Liver (tissue), 8 donors: ENCODE measurements at regions not wholly inside any gene's neighbourhood (a gene's known extent, or its start where the extent isn't known, plus 50 kb on each side); places are given as distances from the start of the nearest gene placed in this dataset.

Experiments used
- DNase-seq: peaks from one replicate; pipeline ENCODE4 v3.0.0-alpha.2; 2017; ENCODE audit warnings: low spot score
- H3K27ac ChIP-seq, 2 donors: one replicate each; pipeline ENCODE4 v1.7.0; 2013; ENCODE audit warnings: inconsistent platforms in 2 of 2, low read length in 2 of 2, control low read depth in 1 of 2, low read depth in 1 of 2, mild to moderate bottlenecking in 1 of 2
- H3K27me3 ChIP-seq, 4 donors: one replicate each; pipeline versions ENCODE4 v1.6.1 to v1.7.0; 2013; ENCODE audit warnings: low read length in 3 of 4, inconsistent platforms in 1 of 4, mild to moderate bottlenecking in 1 of 4, moderate library complexity in 1 of 4; ENCODE audit not compliant: control insufficient read depth in 4 of 4, insufficient read depth in 4 of 4
- H3K36me3 ChIP-seq, 4 donors: one replicate each; pipeline versions ENCODE4 v1.6.1 to v1.7.0; 2013; ENCODE audit warnings: low read length in 3 of 4, mild to moderate bottlenecking in 3 of 4, low read depth in 1 of 4, moderate library complexity in 1 of 4; ENCODE audit not compliant: control insufficient read depth in 4 of 4, insufficient read depth in 3 of 4
- H3K4me1 ChIP-seq, 4 donors: one replicate each; pipeline versions ENCODE4 v1.6.1 to v1.7.0; 2013; ENCODE audit warnings: low read length in 3 of 4, mild to moderate bottlenecking in 3 of 4, moderate library complexity in 1 of 4; ENCODE audit not compliant: control insufficient read depth in 4 of 4, insufficient read depth in 4 of 4
- H3K4me3 ChIP-seq, 3 donors: one replicate each; pipeline versions ENCODE4 v1.6.1 to v1.7.0; 2013; ENCODE audit warnings: low read length in 3 of 3, control low read depth in 1 of 3, low read depth in 1 of 3, mild to moderate bottlenecking in 1 of 3
- H3K9ac ChIP-seq, 2 donors: one replicate each; pipeline ENCODE4 v1.7.0; 2013; ENCODE audit warnings: low read length in 2 of 2, mild to moderate bottlenecking in 2 of 2, moderate library complexity in 2 of 2, control low read depth in 1 of 2, low read depth in 1 of 2
- H3K9me3 ChIP-seq, 4 donors: one replicate each; pipeline versions ENCODE4 v1.6.1 to v1.7.0; 2013; ENCODE audit warnings: low read length in 3 of 4; ENCODE audit not compliant: control insufficient read depth in 4 of 4
- FOXA2 ChIP-seq: IDR thresholded peaks from 2 replicates; pipeline ENCODE4 v1.6.1; 2016; ENCODE audit warnings: antibody characterized with exemption
- GABPA ChIP-seq, 2 donors: IDR thresholded peaks in 1 of 2; conservative IDR thresholded peaks in 1 of 2; 2 replicates each; pipeline ENCODE4 v1.6.1; 2016; ENCODE audit warnings: antibody characterized with exemption in 2 of 2, mild to moderate bottlenecking in 1 of 2, moderate library complexity in 1 of 2
- JUND ChIP-seq, 2 donors: IDR thresholded peaks; 2 replicates each; pipeline ENCODE4 v1.6.1; 2016; ENCODE audit warnings: antibody characterized with exemption in 2 of 2
- NR2F2 ChIP-seq: IDR thresholded peaks from 2 replicates; pipeline ENCODE4 v1.6.1; 2016; ENCODE audit warnings: antibody characterized with exemption
- RAD21 ChIP-seq, 2 donors: IDR thresholded peaks; 2 replicates each; pipeline ENCODE4 v1.6.1; 2016; ENCODE audit warnings: antibody characterized with exemption in 2 of 2, mild to moderate bottlenecking in 2 of 2
- SP1 ChIP-seq: IDR thresholded peaks from 2 replicates; pipeline ENCODE4 v1.6.1; 2018; ENCODE audit warnings: antibody characterized with exemption, mild to moderate bottlenecking
- TAF1 ChIP-seq: conservative IDR thresholded peaks from 2 replicates; pipeline ENCODE4 v1.6.1; 2016; ENCODE audit warnings: antibody characterized with exemption, mild to moderate bottlenecking
- YY1 ChIP-seq: IDR thresholded peaks from 2 replicates; pipeline ENCODE4 v1.6.1; 2016; ENCODE audit warnings: antibody characterized with exemption, mild to moderate bottlenecking
- WGBS: extraction: QIAGEN DNeasy Blood & Tissue Kit; methylation state at CpG from one replicate; pipeline ENCODE4 v1.1.7; 2013; 5-methylcytosine and 5-hydroxymethylcytosine counted together
- TF ChIP-seq, protein P1 (sequence below): IDR thresholded peaks from 2 replicates; pipeline ENCODE4 v1.6.1; 2016; ENCODE audit warnings: antibody characterized with exemption
- TF ChIP-seq, protein P2 (sequence below): IDR thresholded peaks from 2 replicates; pipeline ENCODE4 v1.6.1; 2016; ENCODE audit warnings: antibody characterized with exemption
- TF ChIP-seq, protein P3 (sequence below): IDR thresholded peaks from 2 replicates; pipeline ENCODE4 v1.6.1; 2016; ENCODE audit warnings: antibody characterized with exemption
- TF ChIP-seq, protein P4 (sequence below): IDR thresholded peaks from 2 replicates; pipeline ENCODE4 v1.6.1; 2016; ENCODE audit warnings: antibody characterized with exemption, mild to moderate bottlenecking
- TF ChIP-seq, protein P5 (sequence below): fragments of 150-350 bp; IDR thresholded peaks from 2 replicates; pipeline ENCODE4 v1.5.1; 2017; ENCODE audit warnings: improper control_type of control experiment, low read depth, low read length; ENCODE audit not compliant: missing input control
- donor health status: healthy.
- donor health status: healthy.
- donor health status: healthy.
- donor health status: healthy.
- donor health status: healthy.

DNA sequence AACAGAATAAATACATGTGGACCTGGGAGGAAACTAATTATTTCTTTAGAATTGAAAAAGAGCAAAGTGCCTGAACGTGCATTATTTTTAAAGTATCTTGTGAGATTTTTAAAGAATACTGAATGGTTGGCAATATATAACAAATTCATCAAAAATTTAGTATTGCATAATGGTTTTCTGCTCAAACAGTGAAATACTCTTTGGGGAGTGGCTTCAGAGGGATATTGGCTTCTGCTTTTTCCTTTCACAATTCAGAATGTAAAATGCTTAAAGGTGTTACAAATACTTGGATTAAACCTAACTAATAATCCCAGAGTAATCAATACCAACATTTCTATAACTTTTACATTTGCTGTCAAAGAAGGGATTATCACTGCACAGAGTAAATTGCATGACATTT lies 379.3 kb upstream of the CHD1 start:
- H3K27me3 ChIP-seq: peaks cover 0 to 2% (median 0%) of the 10 kb centered on the region in 4 donors
- no peak overlapping the region for H3K9ac ChIP-seq
- no peak overlapping the region for H3K27ac ChIP-seq
- WGBS: 25% methylated on average over 1 of the region's 1 CpG
- no peaks in the 10 kb centered on the region for H3K4me1 ChIP-seq
- no peak for DNase-seq
- H3K9me3 ChIP-seq: no peaks in the 10 kb centered on the region
- no peak for TF ChIP-seq NR2F2
- no peaks in the 10 kb centered on the region for H3K36me3 ChIP-seq
- H3K4me3 ChIP-seq: no peak overlapping the region

DNA sequence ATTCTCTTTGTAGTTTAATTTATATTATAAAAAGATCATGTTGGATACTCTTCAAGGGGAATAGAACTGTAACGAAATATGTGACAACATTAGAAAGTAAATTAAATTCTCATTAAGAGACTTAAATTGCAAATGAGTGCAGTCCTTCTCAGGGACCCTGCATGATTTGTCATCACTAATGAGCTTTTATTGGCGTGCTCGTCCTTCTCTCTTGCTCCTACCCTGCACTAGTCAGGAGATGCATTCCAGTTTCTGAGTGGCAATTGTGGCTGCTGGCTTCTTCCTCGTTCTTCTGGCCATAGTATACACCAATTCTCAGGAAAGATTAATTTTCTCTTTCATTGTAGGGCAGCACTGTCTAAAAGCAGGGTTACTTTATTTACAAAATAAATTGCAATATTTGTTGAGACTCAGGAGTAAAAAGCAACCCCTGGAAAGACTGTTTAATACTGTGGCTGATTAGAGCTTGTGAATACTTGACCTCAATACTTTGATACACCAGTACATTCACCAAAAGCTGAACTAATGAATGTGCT lies 376.3 kb upstream of the CHD1 start:
- no peak overlapping the region for H3K27ac ChIP-seq
- no peaks in the 10 kb centered on the region for H3K27me3 ChIP-seq
- no peaks in the 10 kb centered on the region for H3K36me3 ChIP-seq
- no peak overlapping the region for H3K4me3 ChIP-seq
- H3K9ac ChIP-seq: no peak overlapping the region
- DNase-seq: no peak
- TF ChIP-seq RAD21 (IDR thresholded peaks at IDR 0.05): no peak
- TF ChIP-seq YY1: no peak
- TF ChIP-seq, protein P1, sequence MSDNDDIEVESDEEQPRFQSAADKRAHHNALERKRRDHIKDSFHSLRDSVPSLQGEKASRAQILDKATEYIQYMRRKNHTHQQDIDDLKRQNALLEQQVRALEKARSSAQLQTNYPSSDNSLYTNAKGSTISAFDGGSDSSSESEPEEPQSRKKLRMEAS: no peak
- TF ChIP-seq, protein P2, sequence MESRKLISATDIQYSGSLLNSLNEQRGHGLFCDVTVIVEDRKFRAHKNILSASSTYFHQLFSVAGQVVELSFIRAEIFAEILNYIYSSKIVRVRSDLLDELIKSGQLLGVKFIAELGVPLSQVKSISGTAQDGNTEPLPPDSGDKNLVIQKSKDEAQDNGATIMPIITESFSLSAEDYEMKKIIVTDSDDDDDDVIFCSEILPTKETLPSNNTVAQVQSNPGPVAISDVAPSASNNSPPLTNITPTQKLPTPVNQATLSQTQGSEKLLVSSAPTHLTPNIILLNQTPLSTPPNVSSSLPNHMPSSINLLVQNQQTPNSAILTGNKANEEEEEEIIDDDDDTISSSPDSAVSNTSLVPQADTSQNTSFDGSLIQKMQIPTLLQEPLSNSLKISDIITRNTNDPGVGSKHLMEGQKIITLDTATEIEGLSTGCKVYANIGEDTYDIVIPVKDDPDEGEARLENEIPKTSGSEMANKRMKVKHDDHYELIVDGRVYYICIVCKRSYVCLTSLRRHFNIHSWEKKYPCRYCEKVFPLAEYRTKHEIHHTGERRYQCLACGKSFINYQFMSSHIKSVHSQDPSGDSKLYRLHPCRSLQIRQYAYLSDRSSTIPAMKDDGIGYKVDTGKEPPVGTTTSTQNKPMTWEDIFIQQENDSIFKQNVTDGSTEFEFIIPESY: no peak
- no peak for TF ChIP-seq FOXA2
- TF ChIP-seq TAF1: no peak
- TF ChIP-seq, protein P3, sequence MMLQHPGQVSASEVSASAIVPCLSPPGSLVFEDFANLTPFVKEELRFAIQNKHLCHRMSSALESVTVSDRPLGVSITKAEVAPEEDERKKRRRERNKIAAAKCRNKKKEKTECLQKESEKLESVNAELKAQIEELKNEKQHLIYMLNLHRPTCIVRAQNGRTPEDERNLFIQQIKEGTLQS: no peak
- TF ChIP-seq, protein P4, sequence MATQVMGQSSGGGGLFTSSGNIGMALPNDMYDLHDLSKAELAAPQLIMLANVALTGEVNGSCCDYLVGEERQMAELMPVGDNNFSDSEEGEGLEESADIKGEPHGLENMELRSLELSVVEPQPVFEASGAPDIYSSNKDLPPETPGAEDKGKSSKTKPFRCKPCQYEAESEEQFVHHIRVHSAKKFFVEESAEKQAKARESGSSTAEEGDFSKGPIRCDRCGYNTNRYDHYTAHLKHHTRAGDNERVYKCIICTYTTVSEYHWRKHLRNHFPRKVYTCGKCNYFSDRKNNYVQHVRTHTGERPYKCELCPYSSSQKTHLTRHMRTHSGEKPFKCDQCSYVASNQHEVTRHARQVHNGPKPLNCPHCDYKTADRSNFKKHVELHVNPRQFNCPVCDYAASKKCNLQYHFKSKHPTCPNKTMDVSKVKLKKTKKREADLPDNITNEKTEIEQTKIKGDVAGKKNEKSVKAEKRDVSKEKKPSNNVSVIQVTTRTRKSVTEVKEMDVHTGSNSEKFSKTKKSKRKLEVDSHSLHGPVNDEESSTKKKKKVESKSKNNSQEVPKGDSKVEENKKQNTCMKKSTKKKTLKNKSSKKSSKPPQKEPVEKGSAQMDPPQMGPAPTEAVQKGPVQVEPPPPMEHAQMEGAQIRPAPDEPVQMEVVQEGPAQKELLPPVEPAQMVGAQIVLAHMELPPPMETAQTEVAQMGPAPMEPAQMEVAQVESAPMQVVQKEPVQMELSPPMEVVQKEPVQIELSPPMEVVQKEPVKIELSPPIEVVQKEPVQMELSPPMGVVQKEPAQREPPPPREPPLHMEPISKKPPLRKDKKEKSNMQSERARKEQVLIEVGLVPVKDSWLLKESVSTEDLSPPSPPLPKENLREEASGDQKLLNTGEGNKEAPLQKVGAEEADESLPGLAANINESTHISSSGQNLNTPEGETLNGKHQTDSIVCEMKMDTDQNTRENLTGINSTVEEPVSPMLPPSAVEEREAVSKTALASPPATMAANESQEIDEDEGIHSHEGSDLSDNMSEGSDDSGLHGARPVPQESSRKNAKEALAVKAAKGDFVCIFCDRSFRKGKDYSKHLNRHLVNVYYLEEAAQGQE: no peak
- 62% methylated on average over 4 of the region's 4 CpGs for WGBS
- no peaks in the 10 kb centered on the region for H3K9me3 ChIP-seq
- no peaks in the 10 kb centered on the region for H3K4me1 ChIP-seq

DNA sequence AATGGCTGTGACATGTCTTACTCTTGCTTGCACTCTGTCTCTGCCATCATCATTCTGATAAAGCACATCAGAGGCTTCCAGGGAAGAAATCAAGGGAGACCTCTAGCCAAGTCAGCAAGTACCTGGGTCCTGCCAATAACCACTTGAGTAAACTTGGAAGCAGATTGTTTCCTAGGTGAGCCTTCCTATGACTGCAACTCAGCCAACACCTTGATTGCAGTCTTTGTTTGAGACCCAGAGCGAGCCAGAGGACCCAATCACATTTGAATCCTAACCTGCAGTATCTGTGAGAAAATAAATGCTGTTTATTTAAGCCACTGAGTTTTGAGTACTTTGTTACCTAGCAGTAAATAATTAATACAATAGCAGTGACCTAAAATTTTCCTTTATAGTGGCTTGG lies 356.8 kb upstream of the CHD1 start:
- Histone ChIP-seq H3K4me1 (no peaks in the 10 kb centered on the region), H3K27ac (no peak overlapping the region)
- no peak for TF ChIP-seq TAF1
- TF ChIP-seq, protein P5, sequence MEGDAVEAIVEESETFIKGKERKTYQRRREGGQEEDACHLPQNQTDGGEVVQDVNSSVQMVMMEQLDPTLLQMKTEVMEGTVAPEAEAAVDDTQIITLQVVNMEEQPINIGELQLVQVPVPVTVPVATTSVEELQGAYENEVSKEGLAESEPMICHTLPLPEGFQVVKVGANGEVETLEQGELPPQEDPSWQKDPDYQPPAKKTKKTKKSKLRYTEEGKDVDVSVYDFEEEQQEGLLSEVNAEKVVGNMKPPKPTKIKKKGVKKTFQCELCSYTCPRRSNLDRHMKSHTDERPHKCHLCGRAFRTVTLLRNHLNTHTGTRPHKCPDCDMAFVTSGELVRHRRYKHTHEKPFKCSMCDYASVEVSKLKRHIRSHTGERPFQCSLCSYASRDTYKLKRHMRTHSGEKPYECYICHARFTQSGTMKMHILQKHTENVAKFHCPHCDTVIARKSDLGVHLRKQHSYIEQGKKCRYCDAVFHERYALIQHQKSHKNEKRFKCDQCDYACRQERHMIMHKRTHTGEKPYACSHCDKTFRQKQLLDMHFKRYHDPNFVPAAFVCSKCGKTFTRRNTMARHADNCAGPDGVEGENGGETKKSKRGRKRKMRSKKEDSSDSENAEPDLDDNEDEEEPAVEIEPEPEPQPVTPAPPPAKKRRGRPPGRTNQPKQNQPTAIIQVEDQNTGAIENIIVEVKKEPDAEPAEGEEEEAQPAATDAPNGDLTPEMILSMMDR: no peak
- TF ChIP-seq, protein P2: no peak
- no peak for TF ChIP-seq FOXA2
- TF ChIP-seq, protein P4: no peak
- TF ChIP-seq GABPA (IDR thresholded peaks at IDR 0.05 in 1 of 2, conservative IDR thresholded peaks at IDR 0.05 in 1 of 2): no peak
- no peak for TF ChIP-seq SP1
- no peak for TF ChIP-seq YY1
- TF ChIP-seq JUND (IDR thresholded peaks at IDR 0.05): no peak

More for the DNA sequence above, 356.8 kb upstream of the CHD1 start:
- Histone ChIP-seq H3K9ac (no peak overlapping the region), H3K27me3 (no peaks in the 10 kb centered on the region), H3K9me3 (no peaks in the 10 kb centered on the region), H3K36me3 (no peaks in the 10 kb centered on the region), H3K4me3 (no peak overlapping the region)
- DNase-seq: no peak
- 41% methylated on average over 1 of the region's 1 CpG for WGBS
